ENCODE measurements at regions not wholly inside any gene's neighbourhood (a gene's known extent, or its start where the extent isn't known, plus 50 kb on each side); places are given as distances from the start of the nearest gene placed in this dataset.

GRCh38 chr2:57760381-57760801 lies 286.2 kb upstream of the VRK2 start:
- TF ChIP-seq, protein P1, sequence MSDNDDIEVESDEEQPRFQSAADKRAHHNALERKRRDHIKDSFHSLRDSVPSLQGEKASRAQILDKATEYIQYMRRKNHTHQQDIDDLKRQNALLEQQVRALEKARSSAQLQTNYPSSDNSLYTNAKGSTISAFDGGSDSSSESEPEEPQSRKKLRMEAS (IDR thresholded peaks at IDR 0.05; ENCODE audit: low read depth, low read length) = no peak
- TF ChIP-seq, protein P2, sequence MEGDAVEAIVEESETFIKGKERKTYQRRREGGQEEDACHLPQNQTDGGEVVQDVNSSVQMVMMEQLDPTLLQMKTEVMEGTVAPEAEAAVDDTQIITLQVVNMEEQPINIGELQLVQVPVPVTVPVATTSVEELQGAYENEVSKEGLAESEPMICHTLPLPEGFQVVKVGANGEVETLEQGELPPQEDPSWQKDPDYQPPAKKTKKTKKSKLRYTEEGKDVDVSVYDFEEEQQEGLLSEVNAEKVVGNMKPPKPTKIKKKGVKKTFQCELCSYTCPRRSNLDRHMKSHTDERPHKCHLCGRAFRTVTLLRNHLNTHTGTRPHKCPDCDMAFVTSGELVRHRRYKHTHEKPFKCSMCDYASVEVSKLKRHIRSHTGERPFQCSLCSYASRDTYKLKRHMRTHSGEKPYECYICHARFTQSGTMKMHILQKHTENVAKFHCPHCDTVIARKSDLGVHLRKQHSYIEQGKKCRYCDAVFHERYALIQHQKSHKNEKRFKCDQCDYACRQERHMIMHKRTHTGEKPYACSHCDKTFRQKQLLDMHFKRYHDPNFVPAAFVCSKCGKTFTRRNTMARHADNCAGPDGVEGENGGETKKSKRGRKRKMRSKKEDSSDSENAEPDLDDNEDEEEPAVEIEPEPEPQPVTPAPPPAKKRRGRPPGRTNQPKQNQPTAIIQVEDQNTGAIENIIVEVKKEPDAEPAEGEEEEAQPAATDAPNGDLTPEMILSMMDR (IDR thresholded peaks at IDR 0.05; ENCODE audit: low read depth, low read length) = no peak
- TF ChIP-seq POLR2A (IDR thresholded peaks at IDR 0.05; ENCODE audit: extremely low read depth, insufficient read length) = no peak
- no peak for TF ChIP-seq MYC (IDR thresholded peaks at IDR 0.05; ENCODE audit: low read depth, low read length)
- H3K4me3 ChIP-seq (ENCODE audit: low read depth, low read length) = no peak overlapping the region
- peak; percentile 11 for DNase-seq (ENCODE audit: low read depth)

DNA sequence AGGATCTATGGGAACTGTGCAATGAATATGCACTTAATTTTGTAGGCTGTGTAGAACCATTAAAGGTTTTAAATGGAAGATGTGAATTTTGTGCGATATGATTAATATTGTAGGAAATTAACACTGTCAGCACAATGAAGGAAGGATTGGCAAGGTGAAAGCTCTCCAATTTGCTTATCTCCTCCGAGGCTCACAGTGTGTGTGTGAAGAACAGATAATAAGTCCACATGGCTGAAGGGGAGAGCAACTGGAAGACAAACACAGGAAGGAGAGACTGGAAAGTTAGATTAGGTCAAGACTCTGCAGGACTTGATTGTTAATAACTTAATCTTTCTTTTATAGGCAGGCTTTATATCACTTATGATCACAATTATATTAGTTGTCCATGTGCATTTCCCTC lies 269.7 kb upstream of the VRK2 start:
- no peak overlapping the region for H3K4me3 ChIP-seq (ENCODE audit: low read depth, low read length)
- TF ChIP-seq, protein P1 (IDR thresholded peaks at IDR 0.05; ENCODE audit: low read depth, low read length) = no peak
- TF ChIP-seq POLR2A (IDR thresholded peaks at IDR 0.05; ENCODE audit: extremely low read depth, insufficient read length) = no peak
- no peak for TF ChIP-seq MYC (IDR thresholded peaks at IDR 0.05; ENCODE audit: low read depth, low read length)
- TF ChIP-seq, protein P2 (IDR thresholded peaks at IDR 0.05; ENCODE audit: low read depth, low read length) = no peak
- DNase-seq (ENCODE audit: low read depth) = no peak

GRCh38 chr2:57782587-57782986 lies 264.0 kb upstream of the VRK2 start:
- no peak for DNase-seq (ENCODE audit: low read depth)
- no peak for TF ChIP-seq POLR2A (IDR thresholded peaks at IDR 0.05; ENCODE audit: extremely low read depth, insufficient read length)
- TF ChIP-seq, protein P1 (IDR thresholded peaks at IDR 0.05; ENCODE audit: low read depth, low read length) = no peak
- TF ChIP-seq, protein P2 (IDR thresholded peaks at IDR 0.05; ENCODE audit: low read depth, low read length) = no peak
- TF ChIP-seq MYC (IDR thresholded peaks at IDR 0.05; ENCODE audit: low read depth, low read length) = no peak
- H3K4me3 ChIP-seq (ENCODE audit: low read depth, low read length) = no peak overlapping the region

- H3K4me3 ChIP-seq (ENCODE audit: low read depth, low read length) = no peak overlapping the region
- TF ChIP-seq, protein P1 (IDR thresholded peaks at IDR 0.05; ENCODE audit: low read depth, low read length) = no peak
- TF ChIP-seq, protein P2 (IDR thresholded peaks at IDR 0.05; ENCODE audit: low read depth, low read length) = no peak
- TF ChIP-seq MYC (IDR thresholded peaks at IDR 0.05; ENCODE audit: low read depth, low read length) (no peak), POLR2A (IDR thresholded peaks at IDR 0.05; ENCODE audit: extremely low read depth, insufficient read length) (no peak)
- no peak for DNase-seq (ENCODE audit: low read depth)
Measured at GRCh38 chr2:57793310-57793709, 253.3 kb upstream of the VRK2 start.

GRCh38 chr2:57796527-57796926 lies 250.1 kb upstream of the VRK2 start:
- TF ChIP-seq, protein P1 (IDR thresholded peaks at IDR 0.05; ENCODE audit: low read depth, low read length) = no peak
- TF ChIP-seq, protein P2 (IDR thresholded peaks at IDR 0.05; ENCODE audit: low read depth, low read length) = no peak
- TF ChIP-seq POLR2A (IDR thresholded peaks at IDR 0.05; ENCODE audit: extremely low read depth, insufficient read length) (no peak), MYC (IDR thresholded peaks at IDR 0.05; ENCODE audit: low read depth, low read length) (no peak)
- no peak overlapping the region for H3K4me3 ChIP-seq (ENCODE audit: low read depth, low read length)
- DNase-seq (ENCODE audit: low read depth) = no peak

All from NB4 (cell line).